ENCODE measurements at regions not wholly inside any gene's neighbourhood (a gene's known extent, or its start where the extent isn't known, plus 50 kb on each side); places are given as distances from the start of the nearest gene placed in this dataset.
"Not testable (repeated sequence)": the region's sequence is repeated elsewhere in the genome, so short reads cannot be mapped to it uniquely, and the experiment has no call there.

GRCh38 chr19:28558783-28559182 lies 654.2 kb downstream of the UQCRFS1 start:
- Histone ChIP-seq H3K4me3 (ENCODE audit: extremely low read depth, insufficient read depth, low read length, poor library complexity, severe bottlenecking) (no peak overlapping the region), H3K36me3 (ENCODE audit: control insufficient read depth, insufficient read depth, low read length) (no peaks in the 10 kb centered on the region), H3K4me1 (ENCODE audit: control insufficient read depth, insufficient read depth, low read length, poor library complexity, severe bottlenecking) (no peaks in the 10 kb centered on the region), H3K27ac (ENCODE audit: low read depth, low read length, severe bottlenecking) (no peak overlapping the region), H3K9me3 (ENCODE audit: control insufficient read depth, low read length) (no peaks in the 10 kb centered on the region)
- no CpG with 5 or more reads among the region's 2 CpGs for WGBS, 2 experiments (ENCODE audit: insufficient coverage in 2 of 2)

- H3K9me3 ChIP-seq (ENCODE audit: control insufficient read depth, low read length), result no peaks in the 10 kb centered on the region
- no peak overlapping the region for H3K27ac ChIP-seq (ENCODE audit: low read depth, low read length, severe bottlenecking)
- H3K4me1 ChIP-seq (ENCODE audit: control insufficient read depth, insufficient read depth, low read length, poor library complexity, severe bottlenecking), result no peaks in the 10 kb centered on the region
- H3K4me3 ChIP-seq (ENCODE audit: extremely low read depth, insufficient read depth, low read length, poor library complexity, severe bottlenecking), result no peak overlapping the region
- no peaks in the 10 kb centered on the region for H3K36me3 ChIP-seq (ENCODE audit: control insufficient read depth, insufficient read depth, low read length)
These were observed 656.6 kb downstream of the UQCRFS1 start for GRCh38 chr19:28556371-28556770.

- Histone ChIP-seq H3K4me1 (ENCODE audit: control insufficient read depth, insufficient read depth, low read length, poor library complexity, severe bottlenecking) (no peaks in the 10 kb centered on the region), H3K27ac (ENCODE audit: low read depth, low read length, severe bottlenecking) (no peak overlapping the region), H3K9me3 (ENCODE audit: control insufficient read depth, low read length) (no peaks in the 10 kb centered on the region), H3K4me3 (ENCODE audit: extremely low read depth, insufficient read depth, low read length, poor library complexity, severe bottlenecking) (no peak overlapping the region), H3K36me3 (ENCODE audit: control insufficient read depth, insufficient read depth, low read length) (no peaks in the 10 kb centered on the region)
- 50 to 61% methylated on average over 2 to 4 of the region's 5 CpGs for WGBS, 2 experiments (ENCODE audit: insufficient coverage in 2 of 2)
These were observed 657.6 kb downstream of the UQCRFS1 start for GRCh38 chr19:28555317-28555716.

GRCh38 chr19:28554321-28555091 lies 658.4 kb downstream of the UQCRFS1 start:
- WGBS, 2 experiments (ENCODE audit: insufficient coverage in 2 of 2), result 85 to 96% methylated on average over 2 to 3 of the region's 4 CpGs
- Histone ChIP-seq H3K4me3 (ENCODE audit: extremely low read depth, insufficient read depth, low read length, poor library complexity, severe bottlenecking) (no peak overlapping the region), H3K36me3 (ENCODE audit: control insufficient read depth, insufficient read depth, low read length) (no peaks in the 10 kb centered on the region), H3K4me1 (ENCODE audit: control insufficient read depth, insufficient read depth, low read length, poor library complexity, severe bottlenecking) (no peaks in the 10 kb centered on the region), H3K27ac (ENCODE audit: low read depth, low read length, severe bottlenecking) (no peak overlapping the region), H3K9me3 (ENCODE audit: control insufficient read depth, low read length) (no peaks in the 10 kb centered on the region)

- Histone ChIP-seq H3K4me3 (ENCODE audit: extremely low read depth, insufficient read depth, low read length, poor library complexity, severe bottlenecking) (no peak overlapping the region), H3K27ac (ENCODE audit: low read depth, low read length, severe bottlenecking) (no peak overlapping the region), H3K36me3 (ENCODE audit: control insufficient read depth, insufficient read depth, low read length) (no peaks in the 10 kb centered on the region), H3K9me3 (ENCODE audit: control insufficient read depth, low read length) (no peaks in the 10 kb centered on the region), H3K4me1 (ENCODE audit: control insufficient read depth, insufficient read depth, low read length, poor library complexity, severe bottlenecking) (no peaks in the 10 kb centered on the region)
- 83 to 100% methylated on average over 2 of the region's 2 CpGs for WGBS, 2 experiments (ENCODE audit: insufficient coverage in 2 of 2)
These were observed 659.2 kb downstream of the UQCRFS1 start for GRCh38 chr19:28553764-28554163.

GRCh38 chr19:28553005-28553404 lies 659.9 kb downstream of the UQCRFS1 start:
- Histone ChIP-seq H3K9me3 (ENCODE audit: control insufficient read depth, low read length) (no peaks in the 10 kb centered on the region), H3K4me1 (ENCODE audit: control insufficient read depth, insufficient read depth, low read length, poor library complexity, severe bottlenecking) (no peaks in the 10 kb centered on the region), H3K4me3 (ENCODE audit: extremely low read depth, insufficient read depth, low read length, poor library complexity, severe bottlenecking) (no peak overlapping the region), H3K27ac (ENCODE audit: low read depth, low read length, severe bottlenecking) (no peak overlapping the region), H3K36me3 (ENCODE audit: control insufficient read depth, insufficient read depth, low read length) (no peaks in the 10 kb centered on the region)
- WGBS, 2 experiments (ENCODE audit: insufficient coverage in 2 of 2), result 84 to 90% methylated on average over 4 to 5 of the region's 5 CpGs

GRCh38 chr19:28549680-28550277 lies 663.2 kb downstream of the UQCRFS1 start:
- 95 to 98% methylated on average over 6 of the region's 7 CpGs for WGBS, 2 experiments (ENCODE audit: insufficient coverage in 2 of 2)
- H3K27ac ChIP-seq (ENCODE audit: low read depth, low read length, severe bottlenecking), result no peak overlapping the region
- H3K4me3 ChIP-seq (ENCODE audit: extremely low read depth, insufficient read depth, low read length, poor library complexity, severe bottlenecking), result no peak overlapping the region
- no peaks in the 10 kb centered on the region for H3K36me3 ChIP-seq (ENCODE audit: control insufficient read depth, insufficient read depth, low read length)
- no peaks in the 10 kb centered on the region for H3K4me1 ChIP-seq (ENCODE audit: control insufficient read depth, insufficient read depth, low read length, poor library complexity, severe bottlenecking)
- no peaks in the 10 kb centered on the region for H3K9me3 ChIP-seq (ENCODE audit: control insufficient read depth, low read length)

GRCh38 chr19:28546148-28546685 lies 666.7 kb downstream of the UQCRFS1 start:
- H3K27ac ChIP-seq (ENCODE audit: low read depth, low read length, severe bottlenecking), result no peak overlapping the region
- no peaks in the 10 kb centered on the region for H3K36me3 ChIP-seq (ENCODE audit: control insufficient read depth, insufficient read depth, low read length)
- no peak overlapping the region for H3K4me3 ChIP-seq (ENCODE audit: extremely low read depth, insufficient read depth, low read length, poor library complexity, severe bottlenecking)
- WGBS, 2 experiments (ENCODE audit: insufficient coverage in 2 of 2), result 94 to 95% methylated on average over 9 to 10 of the region's 10 CpGs
- no peaks in the 10 kb centered on the region for H3K4me1 ChIP-seq (ENCODE audit: control insufficient read depth, insufficient read depth, low read length, poor library complexity, severe bottlenecking)
- no peaks in the 10 kb centered on the region for H3K9me3 ChIP-seq (ENCODE audit: control insufficient read depth, low read length)

GRCh38 chr19:28545397-28545796 lies 667.6 kb downstream of the UQCRFS1 start:
- 80 to 97% methylated on average over 3 to 4 of the region's 7 CpGs for WGBS, 2 experiments (ENCODE audit: insufficient coverage in 2 of 2)
- not testable (repeated sequence) for H3K9me3 ChIP-seq (ENCODE audit: control insufficient read depth, low read length); H3K36me3 ChIP-seq (ENCODE audit: control insufficient read depth, insufficient read depth, low read length); H3K4me1 ChIP-seq (ENCODE audit: control insufficient read depth, insufficient read depth, low read length, poor library complexity, severe bottlenecking); H3K4me3 ChIP-seq (ENCODE audit: extremely low read depth, insufficient read depth, low read length, poor library complexity, severe bottlenecking); H3K27ac ChIP-seq (ENCODE audit: low read depth, low read length, severe bottlenecking)

- Histone ChIP-seq H3K4me1 (ENCODE audit: control insufficient read depth, insufficient read depth, low read length, poor library complexity, severe bottlenecking) (no peaks in the 10 kb centered on the region), H3K27ac (ENCODE audit: low read depth, low read length, severe bottlenecking) (no peak overlapping the region), H3K36me3 (ENCODE audit: control insufficient read depth, insufficient read depth, low read length) (no peaks in the 10 kb centered on the region), H3K4me3 (ENCODE audit: extremely low read depth, insufficient read depth, low read length, poor library complexity, severe bottlenecking) (no peak overlapping the region), H3K9me3 (ENCODE audit: control insufficient read depth, low read length) (no peaks in the 10 kb centered on the region)
- 93 to 100% methylated on average over 2 of the region's 2 CpGs for WGBS, 2 experiments (ENCODE audit: insufficient coverage in 2 of 2)
These were observed 668.3 kb downstream of the UQCRFS1 start for GRCh38 chr19:28544451-28545261.

All from mesodermal cell (in vitro differentiated cells).